Bronchial epithelial cell (primary cell): ENCODE measurements at regions not wholly inside any gene's neighbourhood (a gene's known extent, or its start where the extent isn't known, plus 50 kb on each side); places are given as distances from the start of the nearest gene placed in this dataset.

Source experiments
- DNase-seq: peaks from one replicate; pipeline ENCODE4 v3.0.0-alpha.2; 2010; ENCODE audit warnings: low read depth
- FAIRE-seq: peaks from 2 replicates; lab custom pipeline; 2011; peaks lifted over from hg19 to GRCh38; lab: Jason Lieb, UNC
- H3K27me3 ChIP-seq: 2 replicates; pipeline ENCODE4 v1.5.1; 2011; ENCODE audit warnings: low read length; ENCODE audit not compliant: control insufficient read depth, insufficient read depth
- H3K36me3 ChIP-seq: 2 replicates; pipeline ENCODE4 v1.5.1; 2011; ENCODE audit warnings: low read length; ENCODE audit not compliant: control insufficient read depth, insufficient read depth
- H3K4me3 ChIP-seq: 2 replicates; pipeline ENCODE4 v1.5.1; 2011; ENCODE audit warnings: mild to moderate bottlenecking, low read depth, low read length, control low read depth
- CTCF ChIP-seq: IDR thresholded peaks from 2 replicates; pipeline ENCODE4 v1.5.1; 2011; ENCODE audit warnings: mild to moderate bottlenecking, moderate library complexity, low read length, control low read depth, inconsistent platforms; ENCODE audit not compliant: insufficient read depth, severe bottlenecking

DNA sequence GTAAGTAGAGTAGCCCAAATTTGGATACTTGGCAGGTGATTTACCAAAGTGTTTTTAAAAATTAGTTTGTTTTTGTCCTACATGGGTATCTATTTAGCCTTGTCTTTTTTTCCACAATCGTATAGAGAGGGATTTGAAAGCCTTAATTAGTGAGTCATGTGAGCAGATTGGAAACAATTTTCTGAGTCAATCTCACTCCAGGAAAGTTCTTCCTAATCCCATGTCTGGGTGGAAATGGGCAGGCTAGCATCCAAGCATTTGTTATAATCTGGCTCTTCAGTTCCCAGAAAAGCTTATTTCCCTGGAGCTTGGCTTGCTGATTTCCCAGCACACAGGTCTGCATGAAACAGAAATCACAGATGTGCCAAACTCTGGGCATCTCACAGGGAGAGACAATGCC lies 426.9 kb upstream of the BOD1L1 start:
- H3K36me3 ChIP-seq = no peaks in the 10 kb centered on the region
- no peaks in the 10 kb centered on the region for H3K27me3 ChIP-seq
- no peak for TF ChIP-seq CTCF
- H3K4me3 ChIP-seq = no peak overlapping the region
- FAIRE-seq (no peak), DNase-seq (no peak)

DNA sequence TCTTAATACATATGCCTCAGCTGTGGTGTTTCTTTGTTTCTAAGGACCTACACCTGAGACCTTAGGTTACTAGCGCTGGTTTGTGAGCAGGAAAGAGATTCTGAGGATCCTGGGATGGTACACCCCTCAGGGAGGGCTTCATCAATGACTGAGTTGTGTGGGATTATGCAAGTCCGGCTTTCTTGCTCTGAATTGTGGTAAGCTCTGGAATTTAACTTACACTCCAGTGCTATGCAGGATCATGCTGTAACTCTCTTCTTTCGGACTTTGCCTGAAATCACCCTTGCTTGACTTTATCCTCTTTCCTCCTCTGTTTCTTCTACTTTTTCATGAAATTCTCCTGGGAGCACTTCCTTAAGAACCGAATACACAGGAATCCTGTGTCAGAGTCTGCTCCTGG lies 431.5 kb upstream of the BOD1L1 start:
- no peak for TF ChIP-seq CTCF
- H3K36me3 ChIP-seq = no peaks in the 10 kb centered on the region
- DNase-seq (no peak), FAIRE-seq (peak; percentile 28)
- H3K27me3 ChIP-seq = no peaks in the 10 kb centered on the region
- H3K4me3 ChIP-seq = no peak overlapping the region

GRCh38 chr4:14064984-14065383 lies 437.5 kb upstream of the BOD1L1 start:
- DNase-seq (no peak), FAIRE-seq (no peak)
- Histone ChIP-seq H3K4me3 (no peak overlapping the region), H3K27me3 (no peaks in the 10 kb centered on the region), H3K36me3 (no peaks in the 10 kb centered on the region)
- TF ChIP-seq CTCF = no peak

GRCh38 chr4:14065406-14065805 lies 437.9 kb upstream of the BOD1L1 start:
- DNase-seq (no peak), FAIRE-seq (no peak)
- no peaks in the 10 kb centered on the region for H3K36me3 ChIP-seq
- no peak overlapping the region for H3K4me3 ChIP-seq
- TF ChIP-seq CTCF = no peak
- no peaks in the 10 kb centered on the region for H3K27me3 ChIP-seq

DNA sequence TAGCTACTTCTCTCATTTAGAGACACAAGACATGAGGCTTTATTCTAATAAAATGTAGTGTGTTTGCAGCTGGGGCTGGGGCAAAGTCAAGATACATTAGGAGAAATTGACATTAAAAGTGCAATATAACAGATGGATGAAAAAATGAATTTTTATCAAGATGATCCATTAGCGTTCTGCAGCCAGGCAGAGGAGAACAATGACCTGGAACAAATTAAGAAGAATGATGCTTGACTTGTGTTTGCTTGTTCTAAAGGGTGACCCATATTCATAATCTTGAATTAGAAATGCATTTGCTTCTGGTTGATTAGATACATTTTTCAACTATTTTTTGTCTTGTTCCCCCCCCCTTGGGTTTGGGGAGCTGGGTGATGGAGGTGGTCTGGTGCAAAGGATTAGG lies 439.5 kb upstream of the BOD1L1 start:
- no peak for DNase-seq
- no peak for TF ChIP-seq CTCF
- no peak for FAIRE-seq
- Histone ChIP-seq H3K36me3 (no peaks in the 10 kb centered on the region), H3K27me3 (no peaks in the 10 kb centered on the region), H3K4me3 (no peak overlapping the region)

- DNase-seq = no peak
- Histone ChIP-seq H3K4me3 (no peak overlapping the region), H3K27me3 (no peaks in the 10 kb centered on the region), H3K36me3 (no peaks in the 10 kb centered on the region)
- FAIRE-seq = no peak
- no peak for TF ChIP-seq CTCF
Observed at GRCh38 chr4:14069886-14070285, 442.4 kb upstream of the BOD1L1 start.
